ENCODE measurements at regions not wholly inside any gene's neighbourhood (a gene's known extent, or its start where the extent isn't known, plus 50 kb on each side); places are given as distances from the start of the nearest gene placed in this dataset.
A peak's percentile ranks its signal among the peaks of the same experiment; 100 is the strongest.

DNA sequence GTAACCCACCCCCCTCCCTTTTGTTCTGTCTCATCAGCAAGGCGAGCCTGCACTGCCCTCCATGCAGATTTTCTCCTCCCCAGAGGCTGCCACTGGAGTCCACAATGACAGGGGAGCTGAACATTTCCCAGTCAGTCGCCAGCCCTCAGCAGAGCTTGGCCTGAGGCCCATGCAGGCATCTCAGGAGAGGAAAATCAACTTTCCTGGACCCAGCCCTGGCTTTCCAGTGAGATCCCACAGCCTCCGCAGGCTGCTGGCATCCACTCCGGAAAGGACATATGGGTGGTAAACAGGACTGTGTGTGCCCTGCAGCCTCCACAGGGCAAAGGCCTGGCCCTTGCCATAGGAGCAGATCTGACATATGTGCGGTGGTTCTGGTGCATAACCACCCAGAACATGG lies 253.8 kb downstream of the TNS1 start:
- Mint-ChIP-seq H3K4me3 (no peak overlapping the region), H3K27me3 (no peaks in the 10 kb centered on the region), H3K27ac (no peak overlapping the region), H3K4me1 (peaks cover 14% of the 10 kb centered on the region), H3K9me3 (no peaks in the 10 kb centered on the region)
- ATAC-seq (no peak), DNase-seq (no peak)

- no peak overlapping the region for H3K27ac Mint-ChIP-seq
- H3K4me1 Mint-ChIP-seq: peaks cover 8% of the 10 kb centered on the region
- no peaks in the 10 kb centered on the region for H3K27me3 Mint-ChIP-seq
- DNase-seq (no peak), ATAC-seq (no peak)
- H3K4me3 Mint-ChIP-seq: no peak overlapping the region
- H3K9me3 Mint-ChIP-seq: no peaks in the 10 kb centered on the region
Observed at GRCh38 chr2:217746808-217747207, 256.0 kb downstream of the TNS1 start.

GRCh38 chr2:217743966-217744761 lies 258.6 kb downstream of the TNS1 start:
- H3K27ac Mint-ChIP-seq: no peak overlapping the region
- H3K4me3 Mint-ChIP-seq: no peak overlapping the region
- H3K4me1 Mint-ChIP-seq: peaks cover 6% of the 10 kb centered on the region
- DNase-seq (no peak), ATAC-seq (peak; percentile 33)
- no peaks in the 10 kb centered on the region for H3K27me3 Mint-ChIP-seq
- no peaks in the 10 kb centered on the region for H3K9me3 Mint-ChIP-seq

DNA sequence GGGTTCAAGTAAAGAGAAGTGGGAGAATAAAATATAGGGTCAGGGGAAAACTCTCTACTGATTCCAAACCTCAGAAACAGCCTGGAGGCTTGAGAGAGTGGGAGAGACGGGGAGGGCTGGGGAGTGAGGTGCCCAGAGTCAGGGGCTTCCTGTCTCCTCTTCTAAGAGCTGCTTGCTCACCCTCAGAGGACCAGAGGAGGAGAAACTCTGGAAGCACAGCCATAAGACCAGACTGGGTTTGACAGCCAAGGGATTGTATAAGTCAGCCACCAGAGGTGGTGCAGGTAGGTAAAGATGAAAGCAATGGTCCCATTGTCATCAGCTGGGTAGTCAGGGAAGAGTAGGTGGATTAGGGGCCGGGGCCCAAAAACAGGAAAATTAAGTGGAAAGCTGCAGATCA lies 259.4 kb downstream of the TNS1 start:
- Mint-ChIP-seq H3K27me3 (no peaks in the 10 kb centered on the region), H3K27ac (peak overlapping the region in 1 of 2 donors; percentile 8), H3K4me3 (no peak overlapping the region), H3K9me3 (no peaks in the 10 kb centered on the region), H3K4me1 (peaks cover 6% of the 10 kb centered on the region)
- no peak for DNase-seq
- ATAC-seq: no peak

- H3K27me3 Mint-ChIP-seq: no peaks in the 10 kb centered on the region
- DNase-seq: no peak
Observed at GRCh38 chr2:217742841-217743240, 260.0 kb downstream of the TNS1 start.

DNA sequence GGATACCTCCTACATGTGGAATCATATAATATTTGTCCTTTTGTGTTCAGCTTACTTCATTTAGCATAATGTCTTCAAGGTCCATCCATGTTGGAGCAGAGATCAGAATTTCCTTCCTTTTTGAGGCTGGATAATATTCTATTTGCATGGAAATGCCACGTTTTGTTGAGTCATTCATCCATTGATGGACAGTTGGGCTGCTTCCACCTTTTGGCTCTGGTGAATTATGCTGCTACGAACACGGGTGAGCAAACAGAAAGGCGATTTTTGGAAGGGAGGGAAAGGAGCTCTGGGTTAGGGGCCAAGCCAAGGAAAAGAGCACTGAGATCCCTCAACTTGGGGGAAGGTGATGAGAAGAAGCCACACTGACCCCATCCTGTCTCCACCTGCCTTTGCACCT lies 260.5 kb downstream of the TNS1 start:
- H3K27ac Mint-ChIP-seq: peak overlapping the region in 1 of 2 donors; percentile 36
- peaks cover 2% of the 10 kb centered on the region for H3K4me1 Mint-ChIP-seq
- no peak overlapping the region for H3K4me3 Mint-ChIP-seq
- DNase-seq (no peak), ATAC-seq (no peak)
- no peaks in the 10 kb centered on the region for H3K27me3 Mint-ChIP-seq
- H3K9me3 Mint-ChIP-seq: no peaks in the 10 kb centered on the region

More at GRCh38 chr2:217742841-217743240, 260.0 kb downstream of the TNS1 start:
- ATAC-seq: no peak
- Mint-ChIP-seq H3K9me3 (no peaks in the 10 kb centered on the region), H3K27ac (no peak overlapping the region), H3K4me3 (no peak overlapping the region), H3K4me1 (peaks cover 6% of the 10 kb centered on the region)

GRCh38 chr2:217741381-217741955 lies 261.3 kb downstream of the TNS1 start:
- DNase-seq (no peak), ATAC-seq (no peak)
- no peaks in the 10 kb centered on the region for H3K9me3 Mint-ChIP-seq
- H3K4me1 Mint-ChIP-seq: no peaks in the 10 kb centered on the region
- no peaks in the 10 kb centered on the region for H3K27me3 Mint-ChIP-seq
- no peak overlapping the region for H3K4me3 Mint-ChIP-seq
- no peak overlapping the region for H3K27ac Mint-ChIP-seq

GRCh38 chr2:217740756-217741155 lies 262.0 kb downstream of the TNS1 start:
- Mint-ChIP-seq H3K4me1 (peaks cover 2% of the 10 kb centered on the region), H3K4me3 (no peak overlapping the region)
- no peak for DNase-seq

DNA sequence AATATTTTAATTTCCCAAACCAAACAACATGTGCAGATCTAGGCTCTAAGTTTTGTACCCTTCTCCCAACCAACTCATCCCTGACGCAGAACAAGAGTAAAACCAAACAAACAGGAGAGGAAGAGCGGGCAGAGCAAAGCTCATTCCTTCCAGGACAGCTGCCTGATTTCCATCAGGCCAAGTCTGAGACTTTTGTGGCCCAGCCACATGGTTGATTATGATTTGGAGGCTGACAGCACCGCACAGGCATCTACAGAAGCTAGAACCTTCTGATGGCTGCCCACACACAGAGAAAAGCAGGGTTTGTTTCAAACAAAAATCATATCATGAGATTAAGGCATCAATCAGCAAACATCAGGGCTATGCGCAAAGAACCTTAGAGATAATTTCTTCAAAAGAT lies 262.6 kb downstream of the TNS1 start:
- Mint-ChIP-seq H3K27me3 (no peaks in the 10 kb centered on the region), H3K4me1 (peaks cover 8% of the 10 kb centered on the region), H3K9me3 (no peaks in the 10 kb centered on the region), H3K4me3 (no peak overlapping the region), H3K27ac (no peak overlapping the region)
- ATAC-seq (no peak), DNase-seq (no peak)

More at GRCh38 chr2:217740756-217741155, 262.0 kb downstream of the TNS1 start:
- no peaks in the 10 kb centered on the region for H3K9me3 Mint-ChIP-seq
- ATAC-seq: no peak
- H3K27ac Mint-ChIP-seq: no peak overlapping the region
- no peaks in the 10 kb centered on the region for H3K27me3 Mint-ChIP-seq

- Mint-ChIP-seq H3K4me3 (no peak overlapping the region), H3K9me3 (no peaks in the 10 kb centered on the region), H3K4me1 (peaks cover 12% of the 10 kb centered on the region), H3K27me3 (no peaks in the 10 kb centered on the region), H3K27ac (peak overlapping the region in 1 of 2 donors; percentile 75)
- no peak for ATAC-seq
- DNase-seq: no peak
Observed at GRCh38 chr2:217739741-217740140, 263.1 kb downstream of the TNS1 start.

DNA sequence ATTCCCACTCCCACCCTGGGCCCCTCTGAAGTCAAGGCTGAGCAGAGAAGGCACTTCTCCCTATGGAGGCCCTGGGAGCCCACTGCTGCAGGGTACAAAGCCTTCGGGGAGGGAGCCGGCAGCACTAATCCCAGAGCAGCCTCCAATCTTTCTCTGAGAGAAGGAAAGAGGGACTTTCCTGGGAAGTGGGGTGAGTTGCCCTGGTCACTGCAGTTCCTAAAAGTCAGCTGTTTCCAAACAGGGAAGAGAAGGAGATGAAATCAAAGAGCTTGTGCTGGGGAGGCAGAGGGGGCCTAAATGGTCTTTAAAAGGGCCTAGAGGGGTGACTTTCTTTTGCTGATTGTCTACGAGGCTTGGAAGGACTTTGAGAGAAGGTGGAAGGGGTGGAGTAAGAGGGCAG lies 264.7 kb downstream of the TNS1 start:
- Mint-ChIP-seq H3K27ac (peak overlapping the region in 1 of 2 donors; percentile 77), H3K4me3 (no peak overlapping the region), H3K27me3 (no peaks in the 10 kb centered on the region), H3K4me1 (peaks cover 29% of the 10 kb centered on the region), H3K9me3 (no peaks in the 10 kb centered on the region)
- DNase-seq (no peak), ATAC-seq (no peak)

- no peaks in the 10 kb centered on the region for H3K27me3 Mint-ChIP-seq
- DNase-seq (no peak), ATAC-seq (no peak)
- no peak overlapping the region for H3K4me3 Mint-ChIP-seq
- peaks cover 40% of the 10 kb centered on the region for H3K4me1 Mint-ChIP-seq
- H3K27ac Mint-ChIP-seq: no peak overlapping the region
- H3K9me3 Mint-ChIP-seq: no peaks in the 10 kb centered on the region
Observed at GRCh38 chr2:217736776-217737550, 265.8 kb downstream of the TNS1 start.

DNA sequence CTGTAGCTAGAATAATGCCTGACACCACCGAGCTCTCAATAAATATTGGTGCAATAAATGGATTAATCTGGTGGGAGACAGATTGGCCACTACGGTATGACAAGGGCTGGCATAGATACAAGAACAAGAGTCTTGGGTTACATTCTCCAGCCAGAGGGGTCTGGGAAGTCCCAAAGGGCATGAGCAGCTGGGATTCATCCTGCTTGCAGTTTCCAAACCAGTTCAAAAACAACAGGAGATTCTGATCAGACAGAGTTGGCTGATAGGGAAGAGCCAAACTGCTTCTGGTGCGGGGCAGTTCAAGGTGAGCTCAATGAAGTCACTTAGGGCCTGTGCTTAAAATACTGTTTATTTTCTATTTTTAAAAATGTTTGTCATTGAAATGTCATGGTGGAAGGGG lies 266.9 kb downstream of the TNS1 start:
- Mint-ChIP-seq H3K4me3 (no peak overlapping the region), H3K4me1 (peaks cover 43% of the 10 kb centered on the region), H3K9me3 (no peaks in the 10 kb centered on the region), H3K27ac (no peak overlapping the region), H3K27me3 (no peaks in the 10 kb centered on the region)
- no peak for DNase-seq
- no peak for ATAC-seq

- Mint-ChIP-seq H3K27me3 (no peaks in the 10 kb centered on the region), H3K4me3 (peak overlapping the region in 1 of 2 donors; percentile 1), H3K9me3 (no peaks in the 10 kb centered on the region), H3K27ac (no peak overlapping the region), H3K4me1 (peaks cover 43% of the 10 kb centered on the region)
- DNase-seq (no peak), ATAC-seq (peak; percentile 78)
Observed at GRCh38 chr2:217735034-217735433, 267.8 kb downstream of the TNS1 start.

DNA sequence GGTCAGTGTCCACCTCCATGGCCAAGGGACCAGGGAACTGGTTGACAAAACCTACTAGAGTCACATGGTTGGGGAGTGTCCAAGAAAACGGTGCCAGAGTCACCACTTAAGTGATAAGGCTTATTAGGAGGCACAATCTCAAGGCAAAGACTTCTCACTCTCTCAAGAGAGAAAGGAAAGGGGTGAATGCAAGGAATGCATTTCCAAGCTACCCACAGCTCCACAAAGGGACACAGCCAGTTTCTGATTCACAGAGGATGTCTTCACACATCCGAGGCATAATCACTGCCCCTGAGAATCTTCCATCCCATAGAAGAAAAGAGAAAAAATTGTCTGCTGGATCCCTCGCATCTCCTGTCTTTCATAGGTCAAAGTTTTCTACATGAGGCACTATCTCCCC lies 269.3 kb downstream of the TNS1 start:
- DNase-seq (no peak), ATAC-seq (no peak)
- H3K27ac Mint-ChIP-seq: no peak overlapping the region
- no peaks in the 10 kb centered on the region for H3K27me3 Mint-ChIP-seq
- no peaks in the 10 kb centered on the region for H3K9me3 Mint-ChIP-seq
- peaks cover 43% of the 10 kb centered on the region for H3K4me1 Mint-ChIP-seq
- peak overlapping the region in 1 of 2 donors; percentile 25 for H3K4me3 Mint-ChIP-seq

GRCh38 chr2:217732992-217733391 lies 269.8 kb downstream of the TNS1 start:
- Mint-ChIP-seq H3K4me1 (peaks cover 43% of the 10 kb centered on the region), H3K4me3 (no peak overlapping the region), H3K27ac (peak overlapping the region in 1 of 2 donors; percentile 53), H3K9me3 (no peaks in the 10 kb centered on the region), H3K27me3 (no peaks in the 10 kb centered on the region)
- no peak for DNase-seq
- ATAC-seq: no peak

Measured in stimulated activated naive CD8-positive, alpha-beta T cell treated with anti-CD3 and anti-CD28 coated beads, Interleukin-15, amount 100 ng/mL, for 72 hours (primary cell).